Glomerular visceral epithelial cell (primary cell): ENCODE measurements at regions not wholly inside any gene's neighbourhood (a gene's known extent, or its start where the extent isn't known, plus 50 kb on each side); places are given as distances from the start of the nearest gene placed in this dataset.
"Not testable (repeated sequence)": the region's sequence is repeated elsewhere in the genome, so short reads cannot be mapped to it uniquely, and the experiment has no call there.

ENCODE experiments used
- DNase-seq: peaks from one replicate; pipeline ENCODE4 v3.0.0-alpha.2; 2016; ENCODE audit errors: extremely low spot score

- DNase-seq, result no peak
These were observed 358.8 kb upstream of the CCL2 start for GRCh38 chr17:33896263-33896662.

GRCh38 chr17:33901085-33901484, 354.0 kb upstream of the CCL2 start:
- no peak for DNase-seq

GRCh38 chr17:33902901-33903449, 352.1 kb upstream of the CCL2 start:
- DNase-seq, result no peak

- DNase-seq, result no peak
These were observed 350.6 kb upstream of the CCL2 start for GRCh38 chr17:33904476-33904875.

- no peak for DNase-seq
These were observed 349.7 kb upstream of the CCL2 start for GRCh38 chr17:33905338-33905800.

GRCh38 chr17:33908363-33909064, 346.6 kb upstream of the CCL2 start:
- DNase-seq, result no peak

- no peak for DNase-seq
These were observed 344.8 kb upstream of the CCL2 start for GRCh38 chr17:33910200-33910857.

- no peak for DNase-seq
These were observed 341.0 kb upstream of the CCL2 start for GRCh38 chr17:33914125-33914524.

- no peak for DNase-seq
These were observed 332.1 kb upstream of the CCL2 start for GRCh38 chr17:33922971-33923370.

- no peak for DNase-seq
These were observed 331.0 kb upstream of the CCL2 start for GRCh38 chr17:33924104-33924503.

GRCh38 chr17:33925649-33926048, 329.4 kb upstream of the CCL2 start:
- no peak for DNase-seq

GRCh38 chr17:33927732-33928133, 327.4 kb upstream of the CCL2 start:
- DNase-seq, result no peak

GRCh38 chr17:33929181-33929724, 325.8 kb upstream of the CCL2 start:
- no peak for DNase-seq

GRCh38 chr17:33931148-33931814, 323.8 kb upstream of the CCL2 start:
- not testable (repeated sequence) for DNase-seq

- DNase-seq, result no peak
These were observed 322.1 kb upstream of the CCL2 start for GRCh38 chr17:33932996-33933395.

- no peak for DNase-seq
These were observed 321.5 kb upstream of the CCL2 start for GRCh38 chr17:33933576-33933975.

- no peak for DNase-seq
These were observed 320.4 kb upstream of the CCL2 start for GRCh38 chr17:33934696-33935095.

GRCh38 chr17:33935822-33936221, 319.3 kb upstream of the CCL2 start:
- DNase-seq, result no peak

GRCh38 chr17:33936764-33937163, 318.3 kb upstream of the CCL2 start:
- DNase-seq, result no peak

- no peak for DNase-seq
These were observed 315.1 kb upstream of the CCL2 start for GRCh38 chr17:33939959-33940358.

GRCh38 chr17:33940769-33941370, 314.2 kb upstream of the CCL2 start:
- no peak for DNase-seq

GRCh38 chr17:33941744-33942143, 313.3 kb upstream of the CCL2 start:
- DNase-seq, result no peak
